ENCODE measurements at regions not wholly inside any gene's neighbourhood (a gene's known extent, or its start where the extent isn't known, plus 50 kb on each side); places are given as distances from the start of the nearest gene placed in this dataset.

DNA sequence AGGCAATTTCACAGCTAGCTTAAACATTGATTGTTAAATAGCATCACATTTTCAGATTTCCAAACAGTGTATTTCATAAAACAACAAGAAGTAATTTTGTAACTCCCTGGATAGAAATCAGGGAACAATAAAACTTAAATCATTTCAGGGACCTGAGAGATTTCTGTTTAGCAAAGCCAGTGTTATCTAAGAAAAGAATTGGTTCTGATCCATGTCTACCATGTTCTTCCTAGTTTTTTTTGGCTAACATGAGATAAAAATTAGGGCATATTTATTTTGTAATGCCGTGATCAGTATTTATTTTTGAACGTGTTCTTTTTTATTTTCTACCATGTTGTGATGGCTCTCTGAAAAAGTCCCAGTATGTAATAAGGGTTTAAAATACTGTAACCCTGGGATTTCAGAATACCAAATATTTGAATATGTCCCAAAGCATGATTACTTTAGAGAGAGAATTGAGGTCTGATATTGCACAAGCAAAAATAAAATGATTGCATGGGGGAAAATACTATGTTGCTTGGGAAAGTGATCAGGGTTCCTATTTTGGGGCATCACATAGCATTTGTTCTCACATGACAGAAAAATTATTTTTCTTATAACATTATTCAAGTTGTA, 188.7 kb upstream of the CEP162 start (continued):
- TF ChIP-seq, protein P1, sequence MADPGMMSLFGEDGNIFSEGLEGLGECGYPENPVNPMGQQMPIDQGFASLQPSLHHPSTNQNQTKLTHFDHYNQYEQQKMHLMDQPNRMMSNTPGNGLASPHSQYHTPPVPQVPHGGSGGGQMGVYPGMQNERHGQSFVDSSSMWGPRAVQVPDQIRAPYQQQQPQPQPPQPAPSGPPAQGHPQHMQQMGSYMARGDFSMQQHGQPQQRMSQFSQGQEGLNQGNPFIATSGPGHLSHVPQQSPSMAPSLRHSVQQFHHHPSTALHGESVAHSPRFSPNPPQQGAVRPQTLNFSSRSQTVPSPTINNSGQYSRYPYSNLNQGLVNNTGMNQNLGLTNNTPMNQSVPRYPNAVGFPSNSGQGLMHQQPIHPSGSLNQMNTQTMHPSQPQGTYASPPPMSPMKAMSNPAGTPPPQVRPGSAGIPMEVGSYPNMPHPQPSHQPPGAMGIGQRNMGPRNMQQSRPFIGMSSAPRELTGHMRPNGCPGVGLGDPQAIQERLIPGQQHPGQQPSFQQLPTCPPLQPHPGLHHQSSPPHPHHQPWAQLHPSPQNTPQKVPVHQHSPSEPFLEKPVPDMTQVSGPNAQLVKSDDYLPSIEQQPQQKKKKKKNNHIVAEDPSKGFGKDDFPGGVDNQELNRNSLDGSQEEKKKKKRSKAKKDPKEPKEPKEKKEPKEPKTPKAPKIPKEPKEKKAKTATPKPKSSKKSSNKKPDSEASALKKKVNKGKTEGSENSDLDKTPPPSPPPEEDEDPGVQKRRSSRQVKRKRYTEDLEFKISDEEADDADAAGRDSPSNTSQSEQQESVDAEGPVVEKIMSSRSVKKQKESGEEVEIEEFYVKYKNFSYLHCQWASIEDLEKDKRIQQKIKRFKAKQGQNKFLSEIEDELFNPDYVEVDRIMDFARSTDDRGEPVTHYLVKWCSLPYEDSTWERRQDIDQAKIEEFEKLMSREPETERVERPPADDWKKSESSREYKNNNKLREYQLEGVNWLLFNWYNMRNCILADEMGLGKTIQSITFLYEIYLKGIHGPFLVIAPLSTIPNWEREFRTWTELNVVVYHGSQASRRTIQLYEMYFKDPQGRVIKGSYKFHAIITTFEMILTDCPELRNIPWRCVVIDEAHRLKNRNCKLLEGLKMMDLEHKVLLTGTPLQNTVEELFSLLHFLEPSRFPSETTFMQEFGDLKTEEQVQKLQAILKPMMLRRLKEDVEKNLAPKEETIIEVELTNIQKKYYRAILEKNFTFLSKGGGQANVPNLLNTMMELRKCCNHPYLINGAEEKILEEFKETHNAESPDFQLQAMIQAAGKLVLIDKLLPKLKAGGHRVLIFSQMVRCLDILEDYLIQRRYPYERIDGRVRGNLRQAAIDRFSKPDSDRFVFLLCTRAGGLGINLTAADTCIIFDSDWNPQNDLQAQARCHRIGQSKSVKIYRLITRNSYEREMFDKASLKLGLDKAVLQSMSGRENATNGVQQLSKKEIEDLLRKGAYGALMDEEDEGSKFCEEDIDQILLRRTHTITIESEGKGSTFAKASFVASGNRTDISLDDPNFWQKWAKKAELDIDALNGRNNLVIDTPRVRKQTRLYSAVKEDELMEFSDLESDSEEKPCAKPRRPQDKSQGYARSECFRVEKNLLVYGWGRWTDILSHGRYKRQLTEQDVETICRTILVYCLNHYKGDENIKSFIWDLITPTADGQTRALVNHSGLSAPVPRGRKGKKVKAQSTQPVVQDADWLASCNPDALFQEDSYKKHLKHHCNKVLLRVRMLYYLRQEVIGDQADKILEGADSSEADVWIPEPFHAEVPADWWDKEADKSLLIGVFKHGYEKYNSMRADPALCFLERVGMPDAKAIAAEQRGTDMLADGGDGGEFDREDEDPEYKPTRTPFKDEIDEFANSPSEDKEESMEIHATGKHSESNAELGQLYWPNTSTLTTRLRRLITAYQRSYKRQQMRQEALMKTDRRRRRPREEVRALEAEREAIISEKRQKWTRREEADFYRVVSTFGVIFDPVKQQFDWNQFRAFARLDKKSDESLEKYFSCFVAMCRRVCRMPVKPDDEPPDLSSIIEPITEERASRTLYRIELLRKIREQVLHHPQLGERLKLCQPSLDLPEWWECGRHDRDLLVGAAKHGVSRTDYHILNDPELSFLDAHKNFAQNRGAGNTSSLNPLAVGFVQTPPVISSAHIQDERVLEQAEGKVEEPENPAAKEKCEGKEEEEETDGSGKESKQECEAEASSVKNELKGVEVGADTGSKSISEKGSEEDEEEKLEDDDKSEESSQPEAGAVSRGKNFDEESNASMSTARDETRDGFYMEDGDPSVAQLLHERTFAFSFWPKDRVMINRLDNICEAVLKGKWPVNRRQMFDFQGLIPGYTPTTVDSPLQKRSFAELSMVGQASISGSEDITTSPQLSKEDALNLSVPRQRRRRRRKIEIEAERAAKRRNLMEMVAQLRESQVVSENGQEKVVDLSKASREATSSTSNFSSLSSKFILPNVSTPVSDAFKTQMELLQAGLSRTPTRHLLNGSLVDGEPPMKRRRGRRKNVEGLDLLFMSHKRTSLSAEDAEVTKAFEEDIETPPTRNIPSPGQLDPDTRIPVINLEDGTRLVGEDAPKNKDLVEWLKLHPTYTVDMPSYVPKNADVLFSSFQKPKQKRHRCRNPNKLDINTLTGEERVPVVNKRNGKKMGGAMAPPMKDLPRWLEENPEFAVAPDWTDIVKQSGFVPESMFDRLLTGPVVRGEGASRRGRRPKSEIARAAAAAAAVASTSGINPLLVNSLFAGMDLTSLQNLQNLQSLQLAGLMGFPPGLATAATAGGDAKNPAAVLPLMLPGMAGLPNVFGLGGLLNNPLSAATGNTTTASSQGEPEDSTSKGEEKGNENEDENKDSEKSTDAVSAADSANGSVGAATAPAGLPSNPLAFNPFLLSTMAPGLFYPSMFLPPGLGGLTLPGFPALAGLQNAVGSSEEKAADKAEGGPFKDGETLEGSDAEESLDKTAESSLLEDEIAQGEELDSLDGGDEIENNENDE (IDR thresholded peaks at IDR 0.05; ENCODE audit: insufficient replicate concordance, low read length), result no peak
- TF ChIP-seq ASH2L (IDR thresholded peaks at IDR 0.05; ENCODE audit: low read length) (no peak), RXRA (IDR thresholded peaks at IDR 0.05; ENCODE audit: insufficient read depth, low read depth, low read length) (no peak), SRF (IDR thresholded peaks at IDR 0.05; ENCODE audit: low read depth, low read length) (no peak), POLR2AphosphoS5 (IDR thresholded peaks at IDR 0.05; ENCODE audit: low read depth, low read length) (no peak)

All from H1 (cell line).